ENCODE measurements at regions not wholly inside any gene's neighbourhood (a gene's known extent, or its start where the extent isn't known, plus 50 kb on each side); places are given as distances from the start of the nearest gene placed in this dataset.

GRCh38 chr6:781350-781961, 88.5 kb upstream of the EXOC2 start (continued):
- TF ChIP-seq ZBTB33 (IDR thresholded peaks at IDR 0.05; ENCODE audit: extremely low read depth, insufficient replicate concordance, low read length), result no peak
- TF ChIP-seq CTCF (IDR thresholded peaks at IDR 0.05 in 2 of 3, conservative IDR thresholded peaks at IDR 0.05 in 1 of 3; ENCODE audit: borderline replicate concordance in 1 of 3, insufficient read depth in 1 of 3, low read depth in 2 of 3, low read length in 2 of 3), result no peak

- Histone ChIP-seq H3K9me2 (ENCODE audit: insufficient read depth) (no peaks in the 10 kb centered on the region), H3K9ac (ENCODE audit: low read length) (no peak overlapping the region), H3K36me3 (ENCODE audit: control insufficient read depth in 1 of 2, insufficient read depth in 2 of 2, low read length in 2 of 2) (no peaks in the 10 kb centered on the region), H3K9me3 (ENCODE audit: control insufficient read depth in 1 of 2, insufficient read depth in 1 of 2, low read depth in 1 of 2, low read length in 2 of 2) (no peaks in the 10 kb centered on the region), H3K27me3 (ENCODE audit: insufficient read depth, low read length) (0 out of 2 replicates have a peak, but pooled peaks cover 2% of the 10 kb centered on the region), H2AFZ (ENCODE audit: low read depth, low read length, poor library complexity, severe bottlenecking) (no peak overlapping the region), H3K4me3 (replicated peaks in 1 of 2; ENCODE audit: low read depth in 1 of 2, low read length in 2 of 2) (no peak overlapping the region), H4K20me1 (ENCODE audit: insufficient read depth) (no peaks in the 10 kb centered on the region), H3K79me2 (ENCODE audit: insufficient read depth, low read length) (no peaks in the 10 kb centered on the region), H3K4me1 (ENCODE audit: control insufficient read depth in 1 of 2, insufficient read depth in 2 of 2, low read length in 2 of 2) (no peaks in the 10 kb centered on the region), H3K4me2 (ENCODE audit: low read length) (no peak overlapping the region), H3K27ac (ENCODE audit: low read depth, low read length) (no peak overlapping the region)
- ChIA-PET CTCF (no interaction called here), POLR2A (no interaction called here), RAD21 (ENCODE audit: low non-redundant PET in 1 of 2, low total read pairs in 2 of 2, uncharacterized antibody in 2 of 2, unreplicated experiment in 2 of 2) (no interaction called here)
- no peak for DNase-seq (ENCODE audit: low read depth, low spot score)
- intact Hi-C loops (cut with micrococcal nuclease), result loop anchor here (10.0 kb wide), 1 partner anchor 156 kb away; no protein-coding TSS in a partner anchor
- BruUV-seq (replicated peaks), result no TSS peak
- no peak for ATAC-seq
- TF ChIP-seq JUND (IDR thresholded peaks at IDR 0.05) (no peak), POLR2AphosphoS5 (IDR thresholded peaks at IDR 0.05; ENCODE audit: low read depth, low read length) (no peak), YY1 (IDR thresholded peaks at IDR 0.05; ENCODE audit: extremely low read depth, insufficient replicate concordance, low read depth, low read length) (no peak), ATF3 (IDR thresholded peaks at IDR 0.05) (no peak), CBX3 (IDR thresholded peaks at IDR 0.05; ENCODE audit: low read depth) (no peak), EGR1 (IDR thresholded peaks at IDR 0.05; ENCODE audit: low read depth) (no peak)
These were observed 87.8 kb upstream of the EXOC2 start for GRCh38 chr6:780706-781105.
